Upper lobe of left lung (tissue), 6 donors: ENCODE measurements at regions not wholly inside any gene's neighbourhood (a gene's known extent, or its start where the extent isn't known, plus 50 kb on each side); places are given as distances from the start of the nearest gene placed in this dataset.

ENCODE experiments used
- ATAC-seq, 2 donors: fragments of 200-7000 bp; cut with Tn5 transposase; one replicate each; pipeline ENCODE4 v1.9.1; 2022; ENCODE audit warnings: mild to moderate bottlenecking in 2 of 2, moderate library complexity in 2 of 2; ENCODE audit not compliant: low FRiP score in 2 of 2
- DNase-seq, 2 donors: peaks; one replicate each; pipeline ENCODE4 v3.0.0-alpha.2; 2019 to 2020
- H3K27ac ChIP-seq, 4 donors: fragments of 200-600 bp; sonication (generic); one replicate each; pipeline ENCODE4 v1.5.1; 2016 to 2019
- H3K27me3 ChIP-seq, 4 donors: fragments of 200-600 bp; sonication (generic); one replicate each; pipeline ENCODE4 v1.5.1; 2017 to 2019
- H3K36me3 ChIP-seq, 4 donors: fragments of 200-600 bp; sonication (generic); one replicate each; pipeline ENCODE4 v1.5.1; 2016 to 2019
- H3K4me1 ChIP-seq, 4 donors: fragments of 200-600 bp; sonication (generic); one replicate each; pipeline ENCODE4 v1.5.1; 2018 to 2019
- H3K4me3 ChIP-seq, 4 donors: fragments of 200-600 bp; sonication (generic); one replicate each; pipeline ENCODE4 v1.5.1; 2017 to 2019; ENCODE audit warnings: mild to moderate bottlenecking in 2 of 4, moderate library complexity in 1 of 4
- H3K9me3 ChIP-seq, 4 donors: fragments of 200-600 bp; sonication (generic); one replicate each; pipeline ENCODE4 v1.5.1; 2018 to 2019
- EP300 ChIP-seq, 4 donors: sonication (generic); formaldehyde crosslinking; IDR thresholded peaks; one replicate each; pipeline ENCODE4 v1.5.1; 2017; ENCODE audit warnings: antibody characterized with exemption in 4 of 4, control low read depth in 2 of 4
- POLR2A ChIP-seq, 4 donors: fragments of 450-650 bp; IDR thresholded peaks; one replicate each; pipeline ENCODE4 v1.5.1; 2016 to 2017; ENCODE audit warnings: antibody characterized with exemption in 4 of 4, mild to moderate bottlenecking in 2 of 4
- POLR2AphosphoS5 ChIP-seq, 2 donors: sonication (generic); formaldehyde crosslinking; IDR thresholded peaks; one replicate each; pipeline ENCODE4 v1.5.1; 2017; ENCODE audit warnings: antibody characterized with exemption in 2 of 2
- WGBS, 2 donors: methylation state at CpG; one replicate each; pipeline ENCODE4 v1.1.5; 2017 to 2018; 5-methylcytosine and 5-hydroxymethylcytosine counted together
- TF ChIP-seq, protein P1 (sequence below), 6 experiments: fragments of 450-650 bp in 4 of 6; fragments of 200-600 bp in 2 of 6; sonication (generic) in 2 of 6; IDR thresholded peaks; one replicate each; pipeline ENCODE4 v1.5.1; 2016 to 2019; ENCODE audit warnings: antibody characterized with exemption in 6 of 6
- donor health status: DM: no; HTN: no; CAD: no; lungs with moderate emphysema.
- donor health status: DM: no; HTN: yes; CAD: no; lungs with severe emphysema.

DNA sequence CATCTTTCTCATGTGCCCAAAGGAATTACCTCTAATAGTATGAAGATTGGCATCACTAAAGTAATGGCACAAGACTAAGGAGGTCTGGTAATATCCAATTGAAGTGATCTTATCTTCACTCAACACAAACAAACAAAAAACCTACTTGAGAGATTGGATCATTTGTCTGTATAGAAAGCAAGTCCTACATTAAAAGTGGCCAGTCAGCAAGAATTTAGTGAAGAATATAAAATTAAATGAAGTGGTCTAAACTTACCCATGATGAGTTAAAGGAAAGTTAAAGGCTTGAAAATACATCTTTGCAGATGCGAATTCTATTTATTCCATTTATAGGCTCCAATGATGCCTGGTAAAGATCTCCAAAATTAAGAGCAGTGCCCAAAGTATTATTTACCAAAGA lies 350.3 kb upstream of the PCSK5 start:
- Histone ChIP-seq H3K36me3 (no peaks in the 10 kb centered on the region), H3K27me3 (no peaks in the 10 kb centered on the region), H3K4me1 (no peaks in the 10 kb centered on the region), H3K9me3 (no peaks in the 10 kb centered on the region), H3K27ac (no peak overlapping the region), H3K4me3 (no peak overlapping the region)
- ATAC-seq: no peak
- WGBS, 2 donors: 88 to 100% methylated on average over 1 of the region's 1 CpG
- no peak for TF ChIP-seq EP300 (IDR thresholded peaks at IDR 0.05)
- TF ChIP-seq POLR2AphosphoS5 (IDR thresholded peaks at IDR 0.05): no peak
- TF ChIP-seq POLR2A (IDR thresholded peaks at IDR 0.05): no peak
- TF ChIP-seq, protein P1, sequence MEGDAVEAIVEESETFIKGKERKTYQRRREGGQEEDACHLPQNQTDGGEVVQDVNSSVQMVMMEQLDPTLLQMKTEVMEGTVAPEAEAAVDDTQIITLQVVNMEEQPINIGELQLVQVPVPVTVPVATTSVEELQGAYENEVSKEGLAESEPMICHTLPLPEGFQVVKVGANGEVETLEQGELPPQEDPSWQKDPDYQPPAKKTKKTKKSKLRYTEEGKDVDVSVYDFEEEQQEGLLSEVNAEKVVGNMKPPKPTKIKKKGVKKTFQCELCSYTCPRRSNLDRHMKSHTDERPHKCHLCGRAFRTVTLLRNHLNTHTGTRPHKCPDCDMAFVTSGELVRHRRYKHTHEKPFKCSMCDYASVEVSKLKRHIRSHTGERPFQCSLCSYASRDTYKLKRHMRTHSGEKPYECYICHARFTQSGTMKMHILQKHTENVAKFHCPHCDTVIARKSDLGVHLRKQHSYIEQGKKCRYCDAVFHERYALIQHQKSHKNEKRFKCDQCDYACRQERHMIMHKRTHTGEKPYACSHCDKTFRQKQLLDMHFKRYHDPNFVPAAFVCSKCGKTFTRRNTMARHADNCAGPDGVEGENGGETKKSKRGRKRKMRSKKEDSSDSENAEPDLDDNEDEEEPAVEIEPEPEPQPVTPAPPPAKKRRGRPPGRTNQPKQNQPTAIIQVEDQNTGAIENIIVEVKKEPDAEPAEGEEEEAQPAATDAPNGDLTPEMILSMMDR (IDR thresholded peaks at IDR 0.05): no peak
- no peak for DNase-seq

DNA sequence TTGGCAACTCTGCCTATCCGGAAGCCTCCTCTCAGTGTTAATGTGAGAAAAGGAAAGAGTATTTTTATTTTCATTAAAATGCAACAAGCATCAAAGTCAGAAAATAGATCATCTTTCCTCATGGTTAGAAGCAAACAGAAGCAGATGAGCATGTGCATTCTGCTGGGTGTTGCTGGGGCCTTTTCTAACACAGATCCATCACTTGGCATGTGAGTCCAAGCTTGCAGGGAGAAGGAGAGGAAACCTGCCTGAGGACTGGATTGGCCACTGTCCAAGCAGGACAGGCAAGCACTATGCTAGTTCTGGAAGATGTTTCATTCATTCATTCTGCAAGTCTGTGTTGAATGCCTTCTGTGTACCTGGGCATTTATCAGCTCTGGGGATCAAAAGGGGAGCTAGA lies 348.7 kb upstream of the PCSK5 start:
- DNase-seq (no peak), ATAC-seq (no peak)
- Histone ChIP-seq H3K4me3 (no peak overlapping the region), H3K9me3 (no peaks in the 10 kb centered on the region), H3K4me1 (no peaks in the 10 kb centered on the region), H3K27ac (no peak overlapping the region), H3K27me3 (no peaks in the 10 kb centered on the region), H3K36me3 (no peaks in the 10 kb centered on the region)
- TF ChIP-seq EP300 (IDR thresholded peaks at IDR 0.05) (no peak), POLR2A (IDR thresholded peaks at IDR 0.05) (no peak), POLR2AphosphoS5 (IDR thresholded peaks at IDR 0.05) (no peak)
- TF ChIP-seq, protein P1 (IDR thresholded peaks at IDR 0.05): no peak
- WGBS, 2 donors: 80 to 91% methylated on average over 1 of the region's 1 CpG

DNA sequence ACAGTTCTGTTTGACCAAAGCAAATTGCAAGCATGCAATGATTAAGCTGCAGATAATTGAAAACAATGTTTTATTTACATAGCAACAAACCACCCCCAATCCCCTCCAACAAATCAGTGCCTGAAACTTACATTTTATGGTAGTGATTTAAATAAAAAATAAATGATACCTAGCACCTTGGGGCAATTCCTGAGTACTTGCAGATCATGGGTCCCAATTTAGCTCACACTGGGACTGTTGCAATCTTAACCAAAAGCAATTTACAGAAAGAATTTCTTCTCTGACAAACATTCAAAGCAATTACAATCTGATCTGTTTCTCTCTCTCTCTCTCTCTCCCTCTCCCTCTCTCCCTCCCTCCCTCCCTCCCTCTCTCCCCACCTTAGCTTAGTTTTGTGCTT lies 345.7 kb upstream of the PCSK5 start:
- Histone ChIP-seq H3K36me3 (no peaks in the 10 kb centered on the region), H3K9me3 (no peaks in the 10 kb centered on the region), H3K27me3 (no peaks in the 10 kb centered on the region), H3K27ac (no peak overlapping the region), H3K4me1 (no peaks in the 10 kb centered on the region), H3K4me3 (no peak overlapping the region)
- TF ChIP-seq, protein P1 (IDR thresholded peaks at IDR 0.05): no peak
- no peak for TF ChIP-seq POLR2AphosphoS5 (IDR thresholded peaks at IDR 0.05)
- TF ChIP-seq EP300 (IDR thresholded peaks at IDR 0.05): no peak
- TF ChIP-seq POLR2A (IDR thresholded peaks at IDR 0.05): no peak
- DNase-seq (no peak), ATAC-seq (no peak)

- 68 to 72% methylated on average over 3 of the region's 3 CpGs for WGBS, 2 donors
- H3K36me3 ChIP-seq: no peaks in the 10 kb centered on the region
- no peak for TF ChIP-seq POLR2AphosphoS5 (IDR thresholded peaks at IDR 0.05)
- TF ChIP-seq, protein P1 (IDR thresholded peaks at IDR 0.05): no peak
- TF ChIP-seq POLR2A (IDR thresholded peaks at IDR 0.05): no peak
- TF ChIP-seq EP300 (IDR thresholded peaks at IDR 0.05): no peak
- no peaks in the 10 kb centered on the region for H3K9me3 ChIP-seq
- H3K27ac ChIP-seq: no peak overlapping the region
- H3K4me3 ChIP-seq: no peak overlapping the region
- no peaks in the 10 kb centered on the region for H3K27me3 ChIP-seq
- DNase-seq (no peak), ATAC-seq (no peak)
- no peaks in the 10 kb centered on the region for H3K4me1 ChIP-seq
Observed at GRCh38 chr9:75545287-75545686, 345.2 kb upstream of the PCSK5 start.

GRCh38 chr9:75548871-75549270 lies 341.6 kb upstream of the PCSK5 start:
- DNase-seq: no peak
- no peaks in the 10 kb centered on the region for H3K27me3 ChIP-seq

More at GRCh38 chr9:75548871-75549270, 341.6 kb upstream of the PCSK5 start:
- Histone ChIP-seq H3K4me3 (no peak overlapping the region), H3K4me1 (no peaks in the 10 kb centered on the region), H3K36me3 (no peaks in the 10 kb centered on the region), H3K9me3 (no peaks in the 10 kb centered on the region), H3K27ac (no peak overlapping the region)
- ATAC-seq: no peak
- WGBS, 2 donors: 91% methylated on average over 2 of the region's 2 CpGs
- TF ChIP-seq EP300 (IDR thresholded peaks at IDR 0.05) (no peak), POLR2A (IDR thresholded peaks at IDR 0.05) (no peak), POLR2AphosphoS5 (IDR thresholded peaks at IDR 0.05) (no peak)
- TF ChIP-seq, protein P1 (IDR thresholded peaks at IDR 0.05): no peak
